GM12878 (cell line): ENCODE measurements at regions not wholly inside any gene's neighbourhood (a gene's known extent, or its start where the extent isn't known, plus 50 kb on each side); places are given as distances from the start of the nearest gene placed in this dataset.

Source experiments
- ATAC-seq: fragments of 200-7000 bp; cut with Tn5 transposase; 3 replicates; pipeline ENCODE4 v1.9.1; 2020; ENCODE audit warnings: mild to moderate bottlenecking, moderate library complexity
- BruUV-seq: library from RNA; stranded (reverse); fragments of 400-500 nt; replicated peaks from 2 replicates; lab custom pipeline; 2021; lab: Mats Ljungman, UMichigan
- CTCF ChIA-PET: fragments of 300-600 bp; sonication (Branson Sonifier 250); formaldehyde crosslinking; extraction: SDS; loops from one replicate; lab custom pipeline; 2021; ENCODE audit warnings: inconsistent platforms; lab: Yijun Ruan, JAX
- POLR2A ChIA-PET: fragments of 350-600 bp; formaldehyde crosslinking; extraction: SDS; loops from one replicate; lab custom pipeline; 2021; ENCODE audit warnings: inconsistent platforms; lab: Charles Lee
- RAD21 ChIA-PET: fragments of 300-600 bp; sonication (Branson Sonifier 250); formaldehyde crosslinking; loops from one replicate; lab custom pipeline; 2023; ENCODE audit warnings: antibody characterized with exemption; ENCODE audit not compliant: unreplicated experiment; lab: Charles Lee
- SMC1A ChIA-PET: fragments of 300-600 bp; sonication (Branson Sonifier 250); formaldehyde crosslinking; loops from one replicate; lab custom pipeline; 2023; ENCODE audit not compliant: unreplicated experiment, uncharacterized antibody; lab: Charles Lee
- DNase-seq: peaks from one replicate; pipeline ENCODE4 v3.0.0-alpha.2; 2011; ENCODE audit warnings: low read depth, low spot score
- FAIRE-seq: peaks from 3 replicates; lab custom pipeline; 2011; peaks lifted over from hg19 to GRCh38; lab: Jason Lieb, UNC
- H2AFZ ChIP-seq: 2 replicates; pipeline ENCODE4 v1.6.0; 2011; ENCODE audit warnings: low read depth, low read length, control low read depth; ENCODE audit not compliant: control insufficient read depth
- H3K27ac ChIP-seq: 2 replicates; pipeline ENCODE4 v1.5.1; 2011; ENCODE audit warnings: control low read depth; ENCODE audit not compliant: control insufficient read depth, insufficient read depth
- H3K27me3 ChIP-seq, 2 experiments: replicated peaks in 1 of 2; 2 replicates each; pipeline versions ENCODE4 v1.6.0 to v1.6.1; 2011; ENCODE audit warnings: low read length in 1 of 2; ENCODE audit not compliant: control insufficient read depth in 2 of 2, insufficient read depth in 2 of 2
- H3K36me3 ChIP-seq, 2 experiments: 2 replicates each; pipeline ENCODE4 v1.5.1; 2011; ENCODE audit warnings: low read length in 1 of 2; ENCODE audit not compliant: control insufficient read depth in 2 of 2, insufficient read depth in 2 of 2
- H3K4me1 ChIP-seq: 2 replicates; pipeline ENCODE4 v1.6.1; 2011; ENCODE audit warnings: mild to moderate bottlenecking, low read length, moderate library complexity, mixed read lengths; ENCODE audit not compliant: control insufficient read depth, insufficient read depth
- H3K4me2 ChIP-seq: 2 replicates; pipeline ENCODE4 v1.6.0; 2011; ENCODE audit warnings: control low read depth; ENCODE audit not compliant: control insufficient read depth, insufficient read depth
- H3K4me3 ChIP-seq: fragments of 200-600 bp; sonication (generic); 2 replicates; pipeline ENCODE4 v1.5.1; 2016
- H3K79me2 ChIP-seq: 2 replicates; pipeline ENCODE4 v1.6.0; 2011; ENCODE audit warnings: low read length; ENCODE audit not compliant: control insufficient read depth, insufficient read depth
- H3K9ac ChIP-seq: 2 replicates; pipeline ENCODE4 v1.8.0; 2011; ENCODE audit warnings: low read length, control low read depth, mixed read lengths; ENCODE audit not compliant: control insufficient read depth, insufficient read depth
- H3K9me3 ChIP-seq: replicated peaks from 3 replicates; pipeline ENCODE4 v1.5.1; 2011; ENCODE audit warnings: mild to moderate bottlenecking, low read length; ENCODE audit not compliant: control insufficient read depth, insufficient read depth
- H4K20me1 ChIP-seq: 2 replicates; pipeline ENCODE4 v1.6.0; 2011; ENCODE audit not compliant: control insufficient read depth, insufficient read depth
- BHLHE40 ChIP-seq, 2 experiments: fragments of 450-650 bp in 1 of 2; IDR thresholded peaks; 2 replicates each; pipeline ENCODE4 v1.6.1; 2011 to 2017; ENCODE audit warnings: low read depth in 2 of 2, borderline replicate concordance in 1 of 2, improper control_type of control experiment in 1 of 2, low read length in 1 of 2, mild to moderate bottlenecking in 1 of 2
- CREM ChIP-seq: IDR thresholded peaks from 2 replicates; pipeline ENCODE4 v1.6.1; 2014; ENCODE audit warnings: antibody characterized with exemption, low read depth
- ELK1 ChIP-seq: IDR thresholded peaks from 2 replicates; pipeline ENCODE4 v1.6.1; 2012; ENCODE audit warnings: low read depth, low read length, improper control_type of control experiment
- PML ChIP-seq: IDR thresholded peaks from 2 replicates; pipeline ENCODE4 v1.6.1; 2012; ENCODE audit warnings: low read length, inconsistent platforms
- RAD21 ChIP-seq: IDR thresholded peaks from 2 replicates; pipeline ENCODE4 v1.6.1; 2011; ENCODE audit warnings: mild to moderate bottlenecking, low read depth, low read length, moderate library complexity; ENCODE audit not compliant: insufficient read depth
- RBBP5 ChIP-seq: fragments of 200-600 bp; sonication (generic); conservative IDR thresholded peaks from 2 replicates; pipeline ENCODE4 v1.6.1; 2016
- SIN3A ChIP-seq: IDR thresholded peaks from 2 replicates; pipeline ENCODE4 v1.6.1; 2012; ENCODE audit warnings: low read depth, low read length, improper control_type of control experiment
- SMARCA5 ChIP-seq: fragments of 450-650 bp; IDR thresholded peaks from 2 replicates; pipeline ENCODE4 v1.6.1; 2017; ENCODE audit warnings: mild to moderate bottlenecking
- TAF1 ChIP-seq: IDR thresholded peaks from 2 replicates; pipeline ENCODE4 v1.6.1; 2011; ENCODE audit warnings: mild to moderate bottlenecking, low read depth, low read length, borderline replicate concordance
- ZBED1 ChIP-seq: IDR thresholded peaks from 2 replicates; pipeline ENCODE4 v1.6.1; 2016; ENCODE audit warnings: borderline replicate concordance
- whole genome bisulfite sequencing: methylation state at CpG from one replicate; pipeline ENCODE4 v1.1.6; 2016; ENCODE audit warnings: low lambda C conversion rate; ENCODE audit not compliant: insufficient replicate concordance, insufficient coverage; ENCODE audit errors: missing lambda C conversion rate; 5-methylcytosine and 5-hydroxymethylcytosine counted together
- in situ Hi-C: fragments of 300-500 bp; cut with MboI; formaldehyde crosslinking; loops from 9 replicates; pipeline ENCODE4 v1.14.3; 2018; ENCODE audit warnings: mixed read lengths
- intact Hi-C: fragments of 100-400 bp; cut with micrococcal nuclease; formaldehyde crosslinking; loops from one replicate; pipeline ENCODE4 v1.14.2; 2022; ENCODE audit not compliant: unreplicated experiment
- TF ChIP-seq, protein P1 (sequence below): IDR thresholded peaks from 2 replicates; pipeline ENCODE4 v1.6.1; 2011; ENCODE audit warnings: low read depth, mild to moderate bottlenecking, low read length, moderate library complexity, borderline replicate concordance; ENCODE audit errors: extremely low read depth
- TF ChIP-seq, protein P2 (sequence below): fragments of 450-650 bp; IDR thresholded peaks from 2 replicates; pipeline ENCODE4 v1.6.1; 2017; ENCODE audit warnings: mild to moderate bottlenecking, moderate library complexity

DNA sequence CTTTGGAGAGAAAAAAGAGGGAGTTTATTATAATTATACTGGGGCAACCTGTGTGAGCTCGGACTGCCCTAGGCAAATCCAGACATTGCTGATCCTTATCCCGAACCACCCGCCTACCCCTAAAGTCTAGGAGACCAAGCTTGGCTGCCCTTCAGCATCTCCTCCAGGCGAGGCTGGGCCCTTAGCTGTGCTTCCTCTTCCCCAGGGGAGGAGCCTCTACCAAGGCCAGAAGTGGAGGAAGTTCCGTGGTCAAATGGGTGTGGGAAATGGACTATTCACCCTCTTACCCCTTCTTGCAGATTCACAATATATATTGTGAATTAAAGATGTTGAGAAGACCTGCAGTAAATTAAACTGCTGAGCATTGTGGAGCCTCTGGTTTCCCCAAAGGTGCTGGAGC lies 158.3 kb upstream of the HES1 start:
- H3K4me1 ChIP-seq: no peaks in the 10 kb centered on the region
- H3K4me2 ChIP-seq: no peak overlapping the region
- in situ Hi-C loops (no loop called here), intact Hi-C loops (loop anchor here (10.0 kb wide), 2 partner anchors 193 to 337 kb away; no protein-coding TSS in a partner anchor)
- no peaks in the 10 kb centered on the region for H4K20me1 ChIP-seq
- H3K4me3 ChIP-seq: no peak overlapping the region
- CTCF ChIA-PET: no interaction called here
- H3K79me2 ChIP-seq: no peaks in the 10 kb centered on the region
- no peak for TF ChIP-seq SIN3A
- no peak for TF ChIP-seq SMARCA5
- no peak for TF ChIP-seq RAD21
- no peak for TF ChIP-seq TAF1
- no peak for TF ChIP-seq RBBP5
- TF ChIP-seq CREM: no peak
- TF ChIP-seq, protein P1, sequence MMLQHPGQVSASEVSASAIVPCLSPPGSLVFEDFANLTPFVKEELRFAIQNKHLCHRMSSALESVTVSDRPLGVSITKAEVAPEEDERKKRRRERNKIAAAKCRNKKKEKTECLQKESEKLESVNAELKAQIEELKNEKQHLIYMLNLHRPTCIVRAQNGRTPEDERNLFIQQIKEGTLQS: no peak
- no peak for TF ChIP-seq BHLHE40 (IDR thresholded peaks at IDR 0.05; ENCODE audit: borderline replicate concordance in 1 of 2, low read depth in 2 of 2, low read length in 1 of 2)
- DNase-seq (no peak), ATAC-seq (no peak), FAIRE-seq (no peak)
- SMC1A ChIA-PET: no interaction called here
- RAD21 ChIA-PET: no interaction called here
- no peak overlapping the region for H3K9ac ChIP-seq
- H2AFZ ChIP-seq: no peak overlapping the region
- H3K27ac ChIP-seq: no peak overlapping the region
- POLR2A ChIA-PET: no interaction called here
- 54% methylated on average over 5 of the region's 5 CpGs for WGBS
- no TSS peak for BruUV-seq
- H3K9me3 ChIP-seq: no peaks in the 10 kb centered on the region
- H3K36me3 ChIP-seq: no peaks in the 10 kb centered on the region
- H3K27me3 ChIP-seq: peaks cover 1 to 5% of the 10 kb centered on the region in 2 experiments; a peak in 1 of 4 replicates

- H2AFZ ChIP-seq: no peak overlapping the region
- H4K20me1 ChIP-seq: no peaks in the 10 kb centered on the region
- no peak for ATAC-seq
- in situ Hi-C loops (no loop called here), intact Hi-C loops (loop anchor here (10.0 kb wide), 2 partner anchors 193 to 337 kb away; no protein-coding TSS in a partner anchor)
- no peak for FAIRE-seq
- RAD21 ChIA-PET: no interaction called here
- no TSS peak for BruUV-seq
- POLR2A ChIA-PET: no interaction called here
- no peak overlapping the region for H3K27ac ChIP-seq
- no peak overlapping the region for H3K9ac ChIP-seq
- no peak overlapping the region for H3K4me2 ChIP-seq
- no peak overlapping the region for H3K4me3 ChIP-seq
- no peaks in the 10 kb centered on the region for H3K4me1 ChIP-seq
- H3K27me3 ChIP-seq: 0 out of 4 replicates have a peak, but pooled peaks cover 0 to 5% of the 10 kb centered on the region in 2 experiments
- CTCF ChIA-PET: no interaction called here
- SMC1A ChIA-PET: no interaction called here
- H3K79me2 ChIP-seq: no peaks in the 10 kb centered on the region
- no peaks in the 10 kb centered on the region for H3K9me3 ChIP-seq
- 62% methylated on average over 8 of the region's 8 CpGs for WGBS
- DNase-seq: no peak
- no peaks in the 10 kb centered on the region for H3K36me3 ChIP-seq
- TF ChIP-seq ZBED1 (no peak), ELK1 (no peak), PML (no peak), SMARCA5 (no peak)
- TF ChIP-seq, protein P2, sequence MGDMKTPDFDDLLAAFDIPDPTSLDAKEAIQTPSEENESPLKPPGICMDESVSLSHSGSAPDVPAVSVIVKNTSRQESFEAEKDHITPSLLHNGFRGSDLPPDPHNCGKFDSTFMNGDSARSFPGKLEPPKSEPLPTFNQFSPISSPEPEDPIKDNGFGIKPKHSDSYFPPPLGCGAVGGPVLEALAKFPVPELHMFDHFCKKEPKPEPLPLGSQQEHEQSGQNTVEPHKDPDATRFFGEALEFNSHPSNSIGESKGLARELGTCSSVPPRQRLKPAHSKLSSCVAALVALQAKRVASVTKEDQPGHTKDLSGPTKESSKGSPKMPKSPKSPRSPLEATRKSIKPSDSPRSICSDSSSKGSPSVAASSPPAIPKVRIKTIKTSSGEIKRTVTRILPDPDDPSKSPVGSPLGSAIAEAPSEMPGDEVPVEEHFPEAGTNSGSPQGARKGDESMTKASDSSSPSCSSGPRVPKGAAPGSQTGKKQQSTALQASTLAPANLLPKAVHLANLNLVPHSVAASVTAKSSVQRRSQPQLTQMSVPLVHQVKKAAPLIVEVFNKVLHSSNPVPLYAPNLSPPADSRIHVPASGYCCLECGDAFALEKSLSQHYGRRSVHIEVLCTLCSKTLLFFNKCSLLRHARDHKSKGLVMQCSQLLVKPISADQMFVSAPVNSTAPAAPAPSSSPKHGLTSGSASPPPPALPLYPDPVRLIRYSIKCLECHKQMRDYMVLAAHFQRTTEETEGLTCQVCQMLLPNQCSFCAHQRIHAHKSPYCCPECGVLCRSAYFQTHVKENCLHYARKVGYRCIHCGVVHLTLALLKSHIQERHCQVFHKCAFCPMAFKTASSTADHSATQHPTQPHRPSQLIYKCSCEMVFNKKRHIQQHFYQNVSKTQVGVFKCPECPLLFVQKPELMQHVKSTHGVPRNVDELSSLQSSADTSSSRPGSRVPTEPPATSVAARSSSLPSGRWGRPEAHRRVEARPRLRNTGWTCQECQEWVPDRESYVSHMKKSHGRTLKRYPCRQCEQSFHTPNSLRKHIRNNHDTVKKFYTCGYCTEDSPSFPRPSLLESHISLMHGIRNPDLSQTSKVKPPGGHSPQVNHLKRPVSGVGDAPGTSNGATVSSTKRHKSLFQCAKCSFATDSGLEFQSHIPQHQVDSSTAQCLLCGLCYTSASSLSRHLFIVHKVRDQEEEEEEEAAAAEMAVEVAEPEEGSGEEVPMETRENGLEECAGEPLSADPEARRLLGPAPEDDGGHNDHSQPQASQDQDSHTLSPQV: no peak
These were observed 157.9 kb upstream of the HES1 start for GRCh38 chr3:193978030-193978429.
